HepG2 (cell line): ENCODE measurements at regions not wholly inside any gene's neighbourhood (a gene's known extent, or its start where the extent isn't known, plus 50 kb on each side); places are given as distances from the start of the nearest gene placed in this dataset.

ENCODE experiments used
- ATAC-seq: fragments of 200-7000 bp; cut with Tn5 transposase; 3 replicates; pipeline ENCODE4 v1.9.1; 2020; ENCODE audit warnings: mild to moderate bottlenecking, moderate library complexity
- BruUV-seq: library from RNA; stranded (reverse); fragments of 400-500 nt; replicated peaks from 2 replicates; lab custom pipeline; 2021; lab: Mats Ljungman, UMichigan
- CTCF ChIA-PET: fragments of 300-600 bp; formaldehyde crosslinking; extraction: SDS; loops from one replicate; lab custom pipeline; 2021; ENCODE audit warnings: low total read pairs, inconsistent platforms, low intra/inter-chr PET ratio; lab: Yijun Ruan, JAX
- POLR2A ChIA-PET: fragments of 350-600 bp; sonication (Branson Sonifier 250); formaldehyde crosslinking; loops from one replicate; lab custom pipeline; 2020; ENCODE audit warnings: antibody characterized with exemption, inconsistent platforms; lab: Yijun Ruan, JAX
- DNase-seq: peaks from one replicate; pipeline ENCODE4 v3.0.0-alpha.2; 2015; ENCODE audit warnings: low spot score
- FAIRE-seq: peaks from 3 replicates; lab custom pipeline; 2011; peaks lifted over from hg19 to GRCh38; lab: Jason Lieb, UNC
- H2AFZ ChIP-seq: one replicate; pipeline ENCODE4 v1.6.1; 2011; ENCODE audit warnings: low read length, inconsistent platforms
- H3K27ac ChIP-seq: fragments of 300-600 bp; 3 replicates; pipeline ENCODE4 v1.8.0; 2011; ENCODE audit warnings: mixed run types, mild to moderate bottlenecking, mixed read lengths, low read length, inconsistent platforms; ENCODE audit not compliant: insufficient read depth; ENCODE audit errors: extremely low read length
- H3K27me3 ChIP-seq, 2 experiments: fragments of 200-600 bp in 1 of 2; 2 replicates in 1 of 2; 3 replicates in 1 of 2; pipeline versions ENCODE4 v1.6.0 to v1.8.0; 2011; ENCODE audit warnings: low read length in 2 of 2, mild to moderate bottlenecking in 2 of 2, moderate library complexity in 2 of 2, inconsistent platforms in 1 of 2; ENCODE audit not compliant: insufficient read depth in 2 of 2, control insufficient read depth in 1 of 2
- H3K36me3 ChIP-seq, 2 experiments: fragments of 200-600 bp in 1 of 2; replicated peaks in 1 of 2; 2 replicates in 1 of 2; 3 replicates in 1 of 2; pipeline versions ENCODE4 v1.5.1 to v1.8.0; 2011; ENCODE audit warnings: low read length in 2 of 2, inconsistent platforms in 1 of 2; ENCODE audit not compliant: insufficient read depth in 2 of 2, control insufficient read depth in 1 of 2
- H3K4me1 ChIP-seq: 2 replicates; pipeline ENCODE4 v1.5.1; 2012; ENCODE audit warnings: low read length, inconsistent platforms; ENCODE audit not compliant: insufficient read depth
- H3K4me2 ChIP-seq: 2 replicates; pipeline ENCODE4 v1.6.0; 2011; ENCODE audit warnings: low read depth, low read length, inconsistent platforms
- H3K4me3 ChIP-seq, 3 experiments: fragments of 200-600 bp in 1 of 3; sonication (generic), shearing (Covaris generic) in 1 of 3; replicated peaks in 1 of 3; 2 replicates each; pipeline ENCODE4 v1.5.1; 2011 to 2016; ENCODE audit warnings: low read length in 3 of 3, inconsistent platforms in 2 of 3, low read depth in 2 of 3, mild to moderate bottlenecking in 2 of 3, control low read depth in 1 of 3, mixed read lengths in 1 of 3; ENCODE audit not compliant: insufficient read depth in 1 of 3
- H3K79me2 ChIP-seq: one replicate; pipeline ENCODE4 v1.6.1; 2011; ENCODE audit warnings: low read length, inconsistent platforms; ENCODE audit not compliant: insufficient read depth
- H3K9ac ChIP-seq: 2 replicates; pipeline ENCODE4 v1.6.0; 2011; ENCODE audit warnings: mild to moderate bottlenecking, low read depth, low read length, inconsistent platforms; ENCODE audit not compliant: insufficient read depth
- H3K9me3 ChIP-seq: 2 replicates; pipeline ENCODE4 v1.5.1; 2012; ENCODE audit warnings: mild to moderate bottlenecking, low read length
- H4K20me1 ChIP-seq: 2 replicates; pipeline ENCODE4 v1.6.0; 2011; ENCODE audit warnings: inconsistent platforms, mild to moderate bottlenecking, low read length, moderate library complexity; ENCODE audit not compliant: insufficient read depth
- ATF7-NPFF ChIP-seq: sonication (generic); formaldehyde crosslinking; IDR thresholded peaks from 2 replicates; pipeline ENCODE4 v1.8.1; 2023; ENCODE audit warnings: mild to moderate bottlenecking, low read depth, missing genetic modification reagents, moderate library complexity
- BRCA1 ChIP-seq: sonication (generic); formaldehyde crosslinking; IDR thresholded peaks from 2 replicates; pipeline ENCODE4 v1.4.0; 2020; ENCODE audit warnings: missing genetic modification reagents
- CCDC6 ChIP-seq: sonication (generic); formaldehyde crosslinking; IDR thresholded peaks from 2 replicates; pipeline ENCODE4 v1.8.1; 2022; ENCODE audit warnings: mild to moderate bottlenecking, missing genetic modification reagents, moderate library complexity
- HOXA9 ChIP-seq: sonication (generic); formaldehyde crosslinking; IDR thresholded peaks from 2 replicates; pipeline ENCODE4 v1.8.1; 2022; ENCODE audit warnings: missing genetic modification reagents, mild to moderate bottlenecking, moderate library complexity, borderline replicate concordance
- MATR3 ChIP-seq: sonication (generic); formaldehyde crosslinking; IDR thresholded peaks from 2 replicates; pipeline ENCODE4 v1.4.0; 2020; ENCODE audit warnings: missing genetic modification reagents
- NR1H2 ChIP-seq: sonication (generic); formaldehyde crosslinking; IDR thresholded peaks from 2 replicates; pipeline ENCODE4 v1.8.1; 2022; ENCODE audit warnings: low read depth, missing genetic modification reagents, borderline replicate concordance
- POLR2A ChIP-seq, 2 experiments: IDR thresholded peaks; 2 replicates each; pipeline ENCODE4 v1.6.1; 2011; ENCODE audit warnings: low read depth in 2 of 2, low read length in 2 of 2, mild to moderate bottlenecking in 1 of 2, moderate library complexity in 1 of 2; ENCODE audit not compliant: insufficient read depth in 1 of 2
- POLR2AphosphoS5 ChIP-seq: IDR thresholded peaks from 2 replicates; pipeline ENCODE4 v1.6.1; 2012; ENCODE audit warnings: low read depth, low read length
- RFX3 ChIP-seq: IDR thresholded peaks from 2 replicates; pipeline ENCODE4 v1.6.1; 2016; ENCODE audit warnings: missing biosample characterization, missing genetic modification reagents
- SSRP1 ChIP-seq: IDR thresholded peaks from 2 replicates; pipeline ENCODE4 v1.6.1; 2016; ENCODE audit warnings: control low read depth
- TMF1 ChIP-seq: sonication (generic); formaldehyde crosslinking; IDR thresholded peaks from 2 replicates; pipeline ENCODE4 v1.8.1; 2022; ENCODE audit warnings: low read depth, missing genetic modification reagents
- YY1 ChIP-seq: IDR thresholded peaks from 2 replicates; pipeline ENCODE4 v1.6.1; 2011; ENCODE audit warnings: low read length, low read depth, moderate library complexity, mild to moderate bottlenecking; ENCODE audit not compliant: insufficient read depth, insufficient replicate concordance
- ZFP37 ChIP-seq: sonication (generic); formaldehyde crosslinking; IDR thresholded peaks from 2 replicates; pipeline ENCODE4 v1.4.0; 2020; ENCODE audit warnings: missing genetic modification reagents, borderline replicate concordance
- ZIK1 ChIP-seq: sonication (generic); formaldehyde crosslinking; IDR thresholded peaks from 2 replicates; pipeline ENCODE4 v1.5.0; 2020; ENCODE audit warnings: mild to moderate bottlenecking, low read depth, missing genetic modification reagents, borderline replicate concordance
- ZNF251 ChIP-seq: sonication (generic); formaldehyde crosslinking; IDR thresholded peaks from 2 replicates; pipeline ENCODE4 v1.9.0; 2021; ENCODE audit warnings: mild to moderate bottlenecking, missing genetic modification reagents
- ZSCAN31 ChIP-seq: sonication (generic); formaldehyde crosslinking; IDR thresholded peaks from 2 replicates; pipeline ENCODE4 v1.5.0; 2020; ENCODE audit warnings: low read depth, mild to moderate bottlenecking, missing genetic modification reagents
- ZZZ3 ChIP-seq: sonication (generic); formaldehyde crosslinking; IDR thresholded peaks from 2 replicates; pipeline ENCODE4 v1.4.0; 2020; ENCODE audit warnings: missing genetic modification reagents, mild to moderate bottlenecking, borderline replicate concordance
- WGBS: methylation state at CpG from one replicate; pipeline ENCODE4 v1.1.6; 2017; ENCODE audit warnings: low lambda C conversion rate; 5-methylcytosine and 5-hydroxymethylcytosine counted together
- in situ Hi-C: cut with HindIII; loops from 2 replicates; pipeline ENCODE4 v1.10.0; 2017; ENCODE audit warnings: low pct_unique_long_range_greater_than_20kb; ENCODE audit not compliant: extremely low pct_ligation_motif_present
- intact Hi-C: fragments of 100-400 bp; cut with micrococcal nuclease; formaldehyde crosslinking; loops from one replicate; pipeline ENCODE4 v1.10.0; 2022; ENCODE audit not compliant: unreplicated experiment
- TF ChIP-seq, protein P1 (sequence below): sonication (generic); formaldehyde crosslinking; IDR thresholded peaks from 2 replicates; pipeline ENCODE4 v1.5.1; 2020; ENCODE audit warnings: missing genetic modification reagents, mild to moderate bottlenecking, borderline replicate concordance
- TF ChIP-seq, protein P2 (sequence below): sonication (generic); formaldehyde crosslinking; IDR thresholded peaks from 2 replicates; pipeline ENCODE4 v1.4.0; 2020; ENCODE audit warnings: mild to moderate bottlenecking, missing genetic modification reagents

DNA sequence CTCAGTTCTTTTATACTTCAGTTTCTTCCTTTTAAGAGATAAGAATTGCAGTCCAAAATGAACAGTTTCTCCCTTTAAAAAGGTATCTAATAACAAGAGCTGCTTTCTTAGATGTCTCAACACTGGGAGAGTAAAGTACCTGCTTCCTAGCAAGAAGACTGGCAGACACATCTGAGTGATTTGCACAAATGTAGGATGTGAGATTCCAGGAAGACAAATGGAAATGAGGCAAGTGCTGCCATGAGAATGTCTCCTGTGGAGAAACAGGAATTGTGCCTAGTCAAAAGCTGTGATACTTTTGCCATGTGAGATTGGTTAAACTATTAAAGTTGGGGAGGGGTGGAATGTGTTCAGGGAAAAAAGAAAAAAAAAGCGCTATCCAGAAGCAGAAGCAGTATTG, 159.1 kb downstream of the HTR1A start:
- in situ Hi-C loops: no loop called here
- Histone ChIP-seq H3K4me3 (no peak overlapping the region), H3K27me3 (no peaks in the 10 kb centered on the region), H3K36me3 (no peaks in the 10 kb centered on the region), H3K4me2 (no peak overlapping the region), H3K9ac (no peak overlapping the region), H3K4me1 (no peaks in the 10 kb centered on the region), H4K20me1 (no peaks in the 10 kb centered on the region), H3K9me3 (peaks cover 91% of the 10 kb centered on the region), H3K27ac (no peak overlapping the region), H2AFZ (no peak overlapping the region), H3K79me2 (no peaks in the 10 kb centered on the region)
- 0% methylated on average over 1 of the region's 1 CpG for WGBS
- TF ChIP-seq ZZZ3 (CRISPR knock-in tag) (no peak), ATF7-NPFF (CRISPR knock-in tag) (no peak), HOXA9 (CRISPR knock-in tag) (no peak), TMF1 (no peak), NR1H2 (no peak), POLR2AphosphoS5 (no peak), MATR3 (no peak), ZNF251 (no peak), POLR2A (IDR thresholded peaks at IDR 0.05; ENCODE audit: insufficient read depth in 1 of 2, low read depth in 2 of 2, low read length in 2 of 2) (no peak), ZSCAN31 (CRISPR knock-in tag) (no peak), SSRP1 (CRISPR knock-in tag) (no peak), CCDC6 (CRISPR knock-in tag) (no peak), BRCA1 (no peak), YY1 (no peak), ZFP37 (CRISPR knock-in tag) (no peak), ZIK1 (CRISPR knock-in tag) (no peak), RFX3 (CRISPR knock-in tag) (no peak)
- TF ChIP-seq, protein P1, sequence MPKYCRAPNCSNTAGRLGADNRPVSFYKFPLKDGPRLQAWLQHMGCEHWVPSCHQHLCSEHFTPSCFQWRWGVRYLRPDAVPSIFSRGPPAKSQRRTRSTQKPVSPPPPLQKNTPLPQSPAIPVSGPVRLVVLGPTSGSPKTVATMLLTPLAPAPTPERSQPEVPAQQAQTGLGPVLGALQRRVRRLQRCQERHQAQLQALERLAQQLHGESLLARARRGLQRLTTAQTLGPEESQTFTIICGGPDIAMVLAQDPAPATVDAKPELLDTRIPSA (CRISPR knock-in tag): no peak
- TF ChIP-seq, protein P2, sequence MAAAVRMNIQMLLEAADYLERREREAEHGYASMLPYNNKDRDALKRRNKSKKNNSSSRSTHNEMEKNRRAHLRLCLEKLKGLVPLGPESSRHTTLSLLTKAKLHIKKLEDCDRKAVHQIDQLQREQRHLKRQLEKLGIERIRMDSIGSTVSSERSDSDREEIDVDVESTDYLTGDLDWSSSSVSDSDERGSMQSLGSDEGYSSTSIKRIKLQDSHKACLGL (CRISPR knock-in tag): no peak
- POLR2A ChIA-PET: no interaction called here
- DNase-seq: no peak
- intact Hi-C loops: no loop called here
- FAIRE-seq: no peak
- CTCF ChIA-PET: no interaction called here
- no TSS peak for BruUV-seq
- no peak for ATAC-seq
